PC-9 (cell line): ENCODE measurements at regions not wholly inside any gene's neighbourhood (a gene's known extent, or its start where the extent isn't known, plus 50 kb on each side); places are given as distances from the start of the nearest gene placed in this dataset.

ENCODE experiments used
- EZH2 ChIP-seq: fragments of 200-600 bp; sonication (generic); IDR thresholded peaks from 2 replicates; pipeline ENCODE4 v1.8.0; 2017; ENCODE audit warnings: antibody characterized with exemption, low read depth
- TF ChIP-seq, protein P1 (sequence below): fragments of 200-600 bp; sonication (generic); conservative IDR thresholded peaks from 2 replicates; pipeline ENCODE4 v1.6.1; 2017; ENCODE audit warnings: mixed run types, antibody characterized with exemption, mild to moderate bottlenecking, moderate library complexity

DNA sequence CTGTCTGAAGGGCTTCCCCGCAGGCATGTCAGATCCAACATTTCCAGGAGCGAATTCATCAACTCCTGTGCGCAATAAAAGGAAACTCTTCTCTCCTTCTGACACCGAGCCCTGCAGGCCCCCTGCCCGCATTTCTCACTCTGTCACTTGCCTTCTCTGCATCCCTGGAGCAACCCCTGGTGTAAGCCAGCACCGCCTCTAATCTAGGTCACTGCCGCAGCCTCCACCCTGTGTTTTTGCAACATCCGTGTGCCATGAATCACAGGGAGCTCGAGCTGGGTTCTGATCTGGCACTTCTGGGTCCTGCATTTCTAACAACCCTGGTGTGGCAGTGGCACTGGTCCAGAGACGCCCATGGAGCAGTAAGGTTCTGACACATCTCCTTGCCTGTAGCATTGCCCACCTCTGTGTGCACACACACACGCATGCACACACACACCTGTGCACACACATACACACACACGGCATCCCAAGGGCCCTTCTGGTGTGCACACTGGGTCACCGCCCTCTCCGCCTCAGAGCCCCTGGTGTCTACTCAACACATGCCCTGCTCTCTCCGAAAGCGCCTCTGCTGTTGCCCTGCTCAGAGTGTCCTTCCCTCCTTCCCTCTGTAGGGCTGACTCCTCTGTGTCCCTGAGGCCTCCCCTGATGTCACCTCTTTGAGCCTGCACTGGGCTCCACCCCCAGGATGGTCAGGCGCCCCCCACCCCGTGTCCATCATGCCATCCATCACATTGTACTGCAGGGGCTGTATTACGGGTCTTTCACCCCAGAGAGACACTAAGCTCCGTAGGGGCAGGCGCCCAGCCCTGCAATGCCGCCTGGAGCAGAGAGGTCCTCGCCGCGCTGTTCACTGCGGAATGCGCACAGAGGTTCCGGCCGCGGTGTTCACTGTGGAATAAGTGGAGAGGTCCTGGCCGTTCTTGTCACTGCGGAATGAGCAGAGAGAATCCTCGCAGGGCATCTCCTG is 111.4 kb upstream of the SFSWAP start:
- TF ChIP-seq, protein P1, sequence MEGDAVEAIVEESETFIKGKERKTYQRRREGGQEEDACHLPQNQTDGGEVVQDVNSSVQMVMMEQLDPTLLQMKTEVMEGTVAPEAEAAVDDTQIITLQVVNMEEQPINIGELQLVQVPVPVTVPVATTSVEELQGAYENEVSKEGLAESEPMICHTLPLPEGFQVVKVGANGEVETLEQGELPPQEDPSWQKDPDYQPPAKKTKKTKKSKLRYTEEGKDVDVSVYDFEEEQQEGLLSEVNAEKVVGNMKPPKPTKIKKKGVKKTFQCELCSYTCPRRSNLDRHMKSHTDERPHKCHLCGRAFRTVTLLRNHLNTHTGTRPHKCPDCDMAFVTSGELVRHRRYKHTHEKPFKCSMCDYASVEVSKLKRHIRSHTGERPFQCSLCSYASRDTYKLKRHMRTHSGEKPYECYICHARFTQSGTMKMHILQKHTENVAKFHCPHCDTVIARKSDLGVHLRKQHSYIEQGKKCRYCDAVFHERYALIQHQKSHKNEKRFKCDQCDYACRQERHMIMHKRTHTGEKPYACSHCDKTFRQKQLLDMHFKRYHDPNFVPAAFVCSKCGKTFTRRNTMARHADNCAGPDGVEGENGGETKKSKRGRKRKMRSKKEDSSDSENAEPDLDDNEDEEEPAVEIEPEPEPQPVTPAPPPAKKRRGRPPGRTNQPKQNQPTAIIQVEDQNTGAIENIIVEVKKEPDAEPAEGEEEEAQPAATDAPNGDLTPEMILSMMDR, result no peak
- TF ChIP-seq EZH2, result no peak
